ENCODE measurements at regions not wholly inside any gene's neighbourhood (a gene's known extent, or its start where the extent isn't known, plus 50 kb on each side); places are given as distances from the start of the nearest gene placed in this dataset.

- TF ChIP-seq HDAC6 (IDR thresholded peaks at IDR 0.05; ENCODE audit: low read depth, low read length), result no peak
- TF ChIP-seq, protein P1, sequence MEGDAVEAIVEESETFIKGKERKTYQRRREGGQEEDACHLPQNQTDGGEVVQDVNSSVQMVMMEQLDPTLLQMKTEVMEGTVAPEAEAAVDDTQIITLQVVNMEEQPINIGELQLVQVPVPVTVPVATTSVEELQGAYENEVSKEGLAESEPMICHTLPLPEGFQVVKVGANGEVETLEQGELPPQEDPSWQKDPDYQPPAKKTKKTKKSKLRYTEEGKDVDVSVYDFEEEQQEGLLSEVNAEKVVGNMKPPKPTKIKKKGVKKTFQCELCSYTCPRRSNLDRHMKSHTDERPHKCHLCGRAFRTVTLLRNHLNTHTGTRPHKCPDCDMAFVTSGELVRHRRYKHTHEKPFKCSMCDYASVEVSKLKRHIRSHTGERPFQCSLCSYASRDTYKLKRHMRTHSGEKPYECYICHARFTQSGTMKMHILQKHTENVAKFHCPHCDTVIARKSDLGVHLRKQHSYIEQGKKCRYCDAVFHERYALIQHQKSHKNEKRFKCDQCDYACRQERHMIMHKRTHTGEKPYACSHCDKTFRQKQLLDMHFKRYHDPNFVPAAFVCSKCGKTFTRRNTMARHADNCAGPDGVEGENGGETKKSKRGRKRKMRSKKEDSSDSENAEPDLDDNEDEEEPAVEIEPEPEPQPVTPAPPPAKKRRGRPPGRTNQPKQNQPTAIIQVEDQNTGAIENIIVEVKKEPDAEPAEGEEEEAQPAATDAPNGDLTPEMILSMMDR (IDR thresholded peaks at IDR 0.05; ENCODE audit: control extremely low read depth in 1 of 3, insufficient read depth in 1 of 3, low read depth in 1 of 3, low read length in 3 of 3), result no peak
- no peak for TF ChIP-seq POLR2AphosphoS5 (IDR thresholded peaks at IDR 0.05; ENCODE audit: low read depth, low read length)
- TF ChIP-seq CTBP2 (IDR thresholded peaks at IDR 0.05; ENCODE audit: borderline replicate concordance, insufficient read depth, insufficient read length, low read length), result no peak
- TF ChIP-seq EP300 (IDR thresholded peaks at IDR 0.05; ENCODE audit: borderline replicate concordance in 1 of 2, low read depth in 2 of 2, low read length in 2 of 2), result no peak
- TF ChIP-seq POLR2A (IDR thresholded peaks at IDR 0.05; ENCODE audit: control extremely low read depth in 1 of 2, low read depth in 2 of 2, low read length in 2 of 2), result no peak
- no peak for TF ChIP-seq CREB1 (IDR thresholded peaks at IDR 0.05)
- TF ChIP-seq RNF2 (IDR thresholded peaks at IDR 0.05; ENCODE audit: borderline replicate concordance, low read depth, low read length, missing control alignments, poor library complexity, severe bottlenecking), result no peak
- TF ChIP-seq EGR1 (IDR thresholded peaks at IDR 0.05; ENCODE audit: borderline replicate concordance, low read depth, low read length), result no peak
- TF ChIP-seq YY1 (IDR thresholded peaks at IDR 0.05; ENCODE audit: low read depth, low read length), result no peak
- no peak for TF ChIP-seq BACH1 (IDR thresholded peaks at IDR 0.05; ENCODE audit: low read length)
These were observed 115.9 kb downstream of the INHBB start for GRCh38 chr2:120461546-120462537.
